ENCODE measurements at regions not wholly inside any gene's neighbourhood (a gene's known extent, or its start where the extent isn't known, plus 50 kb on each side); places are given as distances from the start of the nearest gene placed in this dataset.

- TF ChIP-seq SIN3A (IDR thresholded peaks at IDR 0.05; ENCODE audit: borderline replicate concordance, insufficient read depth, low read length) (no peak), REST (IDR thresholded peaks at IDR 0.05; ENCODE audit: insufficient read depth in 1 of 2, low read depth in 2 of 2, low read length in 2 of 2) (no peak), POLR2AphosphoS5 (IDR thresholded peaks at IDR 0.05; ENCODE audit: low read depth, low read length) (no peak), TAF1 (IDR thresholded peaks at IDR 0.05; ENCODE audit: borderline replicate concordance, insufficient read depth, low read length) (no peak), FOXP2 (optimal IDR thresholded peaks at IDR 0.05; ENCODE audit: borderline replicate concordance, extremely low read depth, extremely low read length, insufficient read depth) (no peak)
Observed at GRCh38 chr14:81871706-81872105, 338.1 kb upstream of the SEL1L start.

- TF ChIP-seq FOXP2 (optimal IDR thresholded peaks at IDR 0.05; ENCODE audit: borderline replicate concordance, extremely low read depth, extremely low read length, insufficient read depth) (no peak), SIN3A (IDR thresholded peaks at IDR 0.05; ENCODE audit: borderline replicate concordance, insufficient read depth, low read length) (no peak), REST (IDR thresholded peaks at IDR 0.05; ENCODE audit: insufficient read depth in 1 of 2, low read depth in 2 of 2, low read length in 2 of 2) (no peak), TAF1 (IDR thresholded peaks at IDR 0.05; ENCODE audit: borderline replicate concordance, insufficient read depth, low read length) (no peak), POLR2AphosphoS5 (IDR thresholded peaks at IDR 0.05; ENCODE audit: low read depth, low read length) (no peak)
Observed at GRCh38 chr14:81884382-81884781, 350.7 kb upstream of the SEL1L start.

GRCh38 chr14:81886588-81886987, 352.9 kb upstream of the SEL1L start:
- TF ChIP-seq FOXP2 (optimal IDR thresholded peaks at IDR 0.05; ENCODE audit: borderline replicate concordance, extremely low read depth, extremely low read length, insufficient read depth) (no peak), SIN3A (IDR thresholded peaks at IDR 0.05; ENCODE audit: borderline replicate concordance, insufficient read depth, low read length) (no peak), TAF1 (IDR thresholded peaks at IDR 0.05; ENCODE audit: borderline replicate concordance, insufficient read depth, low read length) (no peak), REST (IDR thresholded peaks at IDR 0.05; ENCODE audit: insufficient read depth in 1 of 2, low read depth in 2 of 2, low read length in 2 of 2) (no peak), POLR2AphosphoS5 (IDR thresholded peaks at IDR 0.05; ENCODE audit: low read depth, low read length) (no peak)

- TF ChIP-seq POLR2AphosphoS5 (IDR thresholded peaks at IDR 0.05; ENCODE audit: low read depth, low read length) (no peak), TAF1 (IDR thresholded peaks at IDR 0.05; ENCODE audit: borderline replicate concordance, insufficient read depth, low read length) (no peak), REST (IDR thresholded peaks at IDR 0.05; ENCODE audit: insufficient read depth in 1 of 2, low read depth in 2 of 2, low read length in 2 of 2) (no peak), FOXP2 (optimal IDR thresholded peaks at IDR 0.05; ENCODE audit: borderline replicate concordance, extremely low read depth, extremely low read length, insufficient read depth) (no peak), SIN3A (IDR thresholded peaks at IDR 0.05; ENCODE audit: borderline replicate concordance, insufficient read depth, low read length) (no peak)
Observed at GRCh38 chr14:81889529-81889928, 355.9 kb upstream of the SEL1L start.

GRCh38 chr14:81890020-81890419, 356.4 kb upstream of the SEL1L start:
- no peak for TF ChIP-seq POLR2AphosphoS5 (IDR thresholded peaks at IDR 0.05; ENCODE audit: low read depth, low read length)
- no peak for TF ChIP-seq REST (IDR thresholded peaks at IDR 0.05; ENCODE audit: insufficient read depth in 1 of 2, low read depth in 2 of 2, low read length in 2 of 2)
- TF ChIP-seq FOXP2 (optimal IDR thresholded peaks at IDR 0.05; ENCODE audit: borderline replicate concordance, extremely low read depth, extremely low read length, insufficient read depth) = no peak
- TF ChIP-seq SIN3A (IDR thresholded peaks at IDR 0.05; ENCODE audit: borderline replicate concordance, insufficient read depth, low read length) = no peak
- no peak for TF ChIP-seq TAF1 (IDR thresholded peaks at IDR 0.05; ENCODE audit: borderline replicate concordance, insufficient read depth, low read length)
